HG03571 (cell line): ENCODE measurements at regions not wholly inside any gene's neighbourhood (a gene's known extent, or its start where the extent isn't known, plus 50 kb on each side); places are given as distances from the start of the nearest gene placed in this dataset.
"Not testable (repeated sequence)": the region's sequence is repeated elsewhere in the genome, so short reads cannot be mapped to it uniquely, and the experiment has no call there.

Source experiments
- ATAC-seq: cut with Tn5 transposase; IDR thresholded peaks from one replicate; pipeline ENCODE4 v1.9.1; 2021; ENCODE audit not compliant: unreplicated experiment

- ATAC-seq: no peak
Observed at GRCh38 chr2:142827170-142827569, 50.3 kb upstream of the KYNU start.

GRCh38 chr2:142825861-142826260 lies 51.6 kb upstream of the KYNU start:
- ATAC-seq: no peak

DNA sequence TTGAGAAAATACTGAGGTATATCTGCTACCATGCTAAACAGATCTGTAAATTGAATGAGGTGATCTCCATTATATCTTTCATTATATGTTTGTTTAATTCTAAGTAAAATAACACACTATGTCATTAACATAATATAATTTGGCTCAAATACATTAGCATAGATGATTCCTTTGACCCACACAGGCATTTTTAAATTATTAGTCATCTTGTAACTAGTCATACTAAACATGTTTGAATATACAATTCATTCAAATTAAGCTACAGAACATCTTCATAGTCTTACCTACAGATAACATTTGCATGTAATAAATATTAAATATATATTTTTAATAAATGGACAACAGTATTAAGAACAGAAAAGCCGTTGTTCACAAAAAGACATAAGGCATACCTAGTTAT lies 52.7 kb upstream of the KYNU start:
- no peak for ATAC-seq

GRCh38 chr2:142822190-142822589 lies 55.3 kb upstream of the KYNU start:
- ATAC-seq: no peak

DNA sequence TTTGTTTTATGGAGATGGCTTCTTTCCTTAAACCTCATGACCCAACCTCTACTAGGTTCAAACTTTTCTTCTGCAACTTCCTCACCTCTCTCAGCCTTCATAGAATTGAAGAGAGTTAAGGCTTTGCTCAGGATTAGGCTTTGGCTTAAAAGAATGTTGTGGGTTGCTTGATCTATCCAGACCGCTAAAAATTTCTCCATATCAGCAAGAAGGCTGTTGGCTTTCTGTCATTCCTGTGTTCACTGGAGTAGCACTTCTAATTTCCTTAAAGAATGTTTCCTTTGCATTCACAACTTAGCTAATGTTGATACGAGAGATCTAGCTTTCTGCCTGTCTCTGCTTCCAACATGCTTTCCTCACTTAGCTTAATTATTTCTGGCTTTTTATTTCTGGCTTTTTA lies 58.1 kb upstream of the KYNU start:
- ATAC-seq: no peak

DNA sequence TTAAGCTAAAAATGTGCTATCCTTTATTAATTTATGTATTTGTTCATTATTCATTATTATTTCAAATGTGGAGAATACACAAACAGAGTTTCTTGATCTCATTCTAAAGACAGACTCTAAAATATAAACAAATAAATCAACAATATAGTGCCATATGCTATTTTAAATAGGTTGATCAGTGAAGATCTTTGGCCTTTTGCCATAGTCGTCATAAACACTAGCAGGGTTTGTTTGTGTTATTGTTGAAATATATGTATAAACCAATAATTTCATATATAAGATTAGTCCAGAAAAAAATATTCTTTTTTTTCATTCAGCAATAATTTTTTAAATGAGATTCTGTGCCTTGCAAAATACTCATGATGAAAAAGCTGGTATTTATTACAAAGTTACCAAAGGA lies 62.1 kb upstream of the KYNU start:
- ATAC-seq: no peak

GRCh38 chr2:142813830-142814829 lies 63.3 kb upstream of the KYNU start:
- ATAC-seq: no peak

DNA sequence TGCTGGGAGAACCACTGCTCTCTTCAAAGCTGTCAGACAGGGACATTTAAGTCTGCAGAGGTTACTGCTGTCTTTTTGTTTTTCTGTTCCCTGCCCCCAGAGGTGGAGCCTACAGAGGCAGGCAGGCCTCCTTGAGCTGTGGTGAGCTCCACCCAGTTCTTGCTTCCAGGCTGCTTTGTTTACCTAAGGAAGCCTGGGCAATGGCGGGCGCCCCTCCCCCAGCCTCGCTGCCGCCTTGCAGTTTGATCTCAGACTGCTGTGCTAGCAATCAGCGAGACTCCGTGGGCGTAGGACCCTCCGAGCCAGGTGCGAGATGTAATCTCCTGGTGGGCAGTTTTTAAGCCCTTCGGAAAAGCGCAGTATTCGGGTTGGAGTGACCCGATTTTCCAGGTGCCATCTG lies 65.8 kb upstream of the KYNU start:
- ATAC-seq: not testable (repeated sequence)

DNA sequence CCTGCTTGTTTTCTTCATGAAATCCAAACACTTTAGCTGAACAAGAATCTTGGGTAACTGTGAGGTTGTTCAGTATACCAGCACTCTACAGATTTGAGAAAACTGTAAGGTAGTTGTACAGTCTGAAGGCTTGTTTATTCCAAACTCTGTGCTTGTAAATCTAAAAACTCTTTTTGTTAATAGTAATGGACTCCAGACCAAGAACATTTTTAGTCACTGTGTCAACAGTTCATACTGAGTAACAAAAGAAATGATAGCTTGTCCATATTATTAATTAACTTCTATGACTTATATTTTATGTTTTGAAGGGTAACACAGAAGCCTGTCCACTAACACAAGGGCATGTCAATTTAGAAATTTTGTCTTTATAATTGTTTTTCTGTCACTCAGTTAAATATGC lies 72.2 kb upstream of the KYNU start:
- no peak for ATAC-seq

- no peak for ATAC-seq
Observed at GRCh38 chr2:142803158-142803557, 74.3 kb upstream of the KYNU start.

- no peak for ATAC-seq
Observed at GRCh38 chr2:142796588-142796987, 80.9 kb upstream of the KYNU start.

GRCh38 chr2:142796161-142796560 lies 81.3 kb upstream of the KYNU start:
- ATAC-seq: no peak

GRCh38 chr2:142794850-142795249 lies 82.6 kb upstream of the KYNU start:
- ATAC-seq: no peak

- ATAC-seq: not testable (repeated sequence)
Observed at GRCh38 chr2:142792328-142792727, 85.1 kb upstream of the KYNU start.

DNA sequence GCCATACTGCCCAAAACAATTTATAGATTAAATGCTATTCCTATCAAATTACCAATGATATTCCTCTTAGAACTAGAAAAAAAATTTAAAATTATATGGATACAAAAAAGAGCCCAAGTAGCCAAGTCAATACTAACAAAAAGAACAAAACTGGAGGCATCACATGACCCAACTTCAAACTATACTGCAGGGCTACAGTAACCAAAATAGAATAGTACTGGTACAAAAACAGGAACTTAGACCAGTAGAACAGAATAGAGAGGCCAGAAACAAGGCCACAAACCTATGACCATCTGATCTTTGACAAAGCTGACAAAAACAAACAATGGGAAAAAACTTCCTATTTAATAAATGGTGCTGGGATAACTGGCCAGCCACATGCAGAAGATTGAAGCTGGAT lies 86.1 kb upstream of the KYNU start:
- ATAC-seq: no peak

DNA sequence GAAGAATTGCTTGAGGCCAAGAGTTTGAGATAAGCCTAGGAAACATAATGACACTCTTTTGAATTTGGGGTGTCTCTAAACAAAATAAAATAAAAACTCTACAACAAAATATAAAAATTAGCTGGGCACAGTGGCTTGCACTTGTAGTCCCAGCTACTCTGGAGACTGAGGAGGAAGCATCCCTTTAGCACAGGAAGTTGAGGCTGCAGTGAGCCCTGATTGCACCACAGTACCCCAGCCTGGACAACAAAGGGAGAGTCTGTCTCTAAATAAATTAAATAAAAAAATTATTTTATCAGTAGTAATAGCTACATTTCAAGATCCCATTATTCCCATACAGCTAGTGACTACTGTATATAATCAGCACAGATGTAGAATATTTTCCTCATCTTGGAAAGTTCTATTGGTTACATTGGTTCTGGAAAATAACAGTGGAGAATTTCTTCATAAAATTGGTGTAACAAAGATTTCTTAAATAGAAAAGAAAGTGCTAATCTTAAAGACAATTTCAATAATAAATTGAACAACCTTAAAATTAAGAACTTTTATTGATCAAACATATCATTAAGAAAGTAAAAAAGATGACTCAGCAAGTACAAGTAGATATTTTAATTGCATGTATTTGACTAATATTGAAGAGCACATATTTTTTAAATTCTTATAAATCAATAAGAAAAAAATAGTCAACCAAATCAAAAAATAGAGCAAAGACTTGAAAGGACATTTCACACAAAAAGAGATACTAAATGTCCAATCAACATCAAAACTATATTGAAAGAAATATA lies 90.4 kb upstream of the KYNU start:
- ATAC-seq: no peak

DNA sequence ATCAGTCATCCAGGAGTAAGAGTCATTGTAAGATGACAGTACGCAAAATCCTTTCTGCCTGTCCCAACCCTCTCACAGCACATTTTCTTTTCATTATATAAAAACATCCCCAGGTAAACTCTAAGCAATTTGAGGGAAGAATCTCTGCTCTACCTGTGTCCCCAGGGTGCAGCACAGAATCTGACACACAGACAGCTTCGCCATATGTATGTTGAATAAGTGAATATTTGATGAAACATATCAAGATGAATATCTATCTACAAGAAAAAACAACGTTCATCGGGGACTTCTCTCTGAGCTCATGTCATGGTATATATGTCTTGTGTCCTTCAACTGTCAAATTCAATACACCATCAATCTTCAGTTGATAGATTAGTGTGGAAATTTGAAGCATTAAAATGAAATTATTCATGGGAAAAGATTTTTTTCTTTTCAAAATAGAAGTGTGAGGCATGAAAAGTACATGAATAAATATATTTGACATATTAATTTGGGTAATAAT lies 94.5 kb upstream of the KYNU start:
- ATAC-seq: no peak

GRCh38 chr2:142781146-142781545 lies 96.3 kb upstream of the KYNU start:
- no peak for ATAC-seq

DNA sequence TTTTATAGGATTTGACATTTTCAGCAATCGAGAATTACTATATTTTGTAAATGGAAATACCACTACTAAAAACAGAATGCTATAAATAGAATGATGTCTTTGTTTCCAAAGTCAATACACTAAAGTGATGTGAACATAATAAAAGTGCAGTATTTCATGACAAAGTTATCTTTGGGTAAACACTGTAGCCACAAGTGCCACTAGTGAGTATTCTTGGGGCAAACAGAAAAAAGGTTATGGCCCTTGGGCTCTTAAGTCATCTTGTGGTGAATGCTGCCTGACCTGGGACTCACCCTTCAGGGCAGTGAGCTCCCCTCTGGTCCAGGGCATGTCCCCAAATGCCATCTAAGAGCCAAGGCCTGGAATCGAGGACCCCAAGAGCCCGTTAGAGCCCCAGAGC lies 99.2 kb upstream of the KYNU start:
- no peak for ATAC-seq

DNA sequence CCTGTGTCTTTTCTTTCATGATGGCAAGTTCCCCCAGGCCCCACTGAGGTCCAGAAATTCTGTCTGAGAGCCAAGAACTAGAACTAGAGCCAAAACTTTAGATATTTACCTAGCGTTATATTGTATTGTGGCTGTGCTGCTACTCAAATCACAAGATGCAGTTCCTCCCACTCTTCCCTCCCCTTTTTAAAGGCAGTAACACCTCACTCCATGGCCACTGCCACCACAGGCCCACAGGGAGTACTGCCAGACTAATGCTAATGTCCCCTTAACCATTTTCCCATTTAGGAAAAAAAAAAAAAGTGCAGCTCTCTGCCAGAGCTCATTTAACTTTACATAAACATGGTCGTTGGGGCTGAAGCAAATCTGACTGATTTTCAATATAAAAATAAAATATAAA lies 99.7 kb upstream of the KYNU start:
- ATAC-seq: no peak

DNA sequence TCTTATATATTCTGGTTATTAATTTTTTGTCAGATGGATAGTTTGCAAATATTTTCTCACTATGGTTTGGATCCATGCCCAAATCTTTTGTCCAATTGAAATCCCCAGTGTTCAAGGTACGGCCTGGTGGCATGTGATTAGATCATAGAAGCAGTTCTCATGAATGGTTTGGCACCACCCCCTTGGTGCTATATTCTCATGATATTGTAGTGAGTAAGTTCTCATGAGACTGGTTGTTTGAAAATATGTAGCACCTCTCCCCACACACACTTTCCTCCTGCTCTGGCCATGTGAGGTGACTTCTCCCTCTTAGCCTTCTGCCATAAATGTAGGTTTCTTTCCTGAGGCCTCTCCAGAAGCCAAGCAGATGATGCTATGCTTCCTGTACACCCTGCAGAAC lies 107.7 kb upstream of the KYNU start:
- ATAC-seq: no peak

GRCh38 chr2:142767847-142768246 lies 109.6 kb upstream of the KYNU start:
- no peak for ATAC-seq
